Nephron (organoid): ENCODE measurements at regions not wholly inside any gene's neighbourhood (a gene's known extent, or its start where the extent isn't known, plus 50 kb on each side); places are given as distances from the start of the nearest gene placed in this dataset.

Source experiments
- H3K27ac Mint-ChIP-seq, 3 experiments: 2 replicates each; pipeline ENCODE4 v1.8.0; 2020; ENCODE audit warnings: mixed read lengths in 3 of 3, mild to moderate bottlenecking in 2 of 3, moderate library complexity in 1 of 3
- H3K27me3 Mint-ChIP-seq: 2 replicates; pipeline ENCODE4 v1.8.0; 2021; ENCODE audit warnings: low read depth, mild to moderate bottlenecking, moderate library complexity, mixed read lengths
- H3K36me3 Mint-ChIP-seq: 2 replicates; pipeline ENCODE4 v1.8.0; 2020; ENCODE audit warnings: low read depth, mixed read lengths
- H3K4me1 Mint-ChIP-seq: 2 replicates; pipeline ENCODE4 v1.8.0; 2020; ENCODE audit warnings: mixed read lengths
- H3K4me3 Mint-ChIP-seq, 3 experiments: 2 replicates each; pipeline ENCODE4 v1.8.0; 2020; ENCODE audit warnings: mild to moderate bottlenecking in 3 of 3, mixed read lengths in 3 of 3, moderate library complexity in 2 of 3
- H3K9me3 Mint-ChIP-seq: 2 replicates; pipeline ENCODE4 v1.8.0; 2020; ENCODE audit warnings: mixed read lengths
- CTCF ChIP-seq, 3 experiments: fragments of 200-600 bp; sonication (generic); IDR thresholded peaks; one replicate each; pipeline ENCODE4 v1.5.0; 2021; ENCODE audit warnings: antibody characterized with exemption in 3 of 3; ENCODE audit not compliant: unreplicated experiment in 3 of 3

DNA sequence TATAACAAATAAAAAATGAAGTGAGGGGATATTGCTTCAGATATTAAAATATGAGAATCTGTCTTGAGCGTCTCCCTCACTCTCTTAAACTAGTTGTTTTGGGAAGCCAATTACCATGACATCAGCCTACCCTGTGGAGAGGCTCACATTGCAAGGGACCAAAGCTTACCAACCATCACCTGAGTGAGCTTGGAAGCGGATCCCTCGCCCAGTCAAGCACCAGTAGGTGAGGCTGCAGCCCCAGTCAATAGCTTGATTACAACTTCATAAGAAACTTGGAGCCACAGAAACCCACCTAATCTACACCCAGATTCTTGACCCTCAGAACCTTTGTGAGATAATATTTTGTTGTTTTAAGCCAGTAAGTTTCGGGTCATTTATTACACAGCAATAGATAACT, 206.2 kb downstream of the CEMIP2 start:
- Mint-ChIP-seq H3K36me3 (no peaks in the 10 kb centered on the region), H3K9me3 (no peaks in the 10 kb centered on the region), H3K27ac (no peak overlapping the region), H3K4me1 (no peaks in the 10 kb centered on the region), H3K27me3 (peaks cover 4% of the 10 kb centered on the region), H3K4me3 (no peak overlapping the region)
- no peak for TF ChIP-seq CTCF (IDR thresholded peaks at IDR 0.05; ENCODE audit: unreplicated experiment in 3 of 3)

GRCh38 chr9:71557310-71557709, 211.0 kb downstream of the CEMIP2 start:
- H3K4me1 Mint-ChIP-seq = peaks cover 3% of the 10 kb centered on the region
- peaks cover 4% of the 10 kb centered on the region for H3K27me3 Mint-ChIP-seq
- no peaks in the 10 kb centered on the region for H3K9me3 Mint-ChIP-seq
- H3K27ac Mint-ChIP-seq = no peak overlapping the region
- TF ChIP-seq CTCF (IDR thresholded peaks at IDR 0.05; ENCODE audit: unreplicated experiment in 3 of 3) = no peak
- H3K4me3 Mint-ChIP-seq = no peak overlapping the region
- no peaks in the 10 kb centered on the region for H3K36me3 Mint-ChIP-seq

- TF ChIP-seq CTCF (IDR thresholded peaks at IDR 0.05; ENCODE audit: unreplicated experiment in 3 of 3) = no peak
- Mint-ChIP-seq H3K36me3 (no peaks in the 10 kb centered on the region), H3K4me1 (peaks cover 6% of the 10 kb centered on the region)
These were observed 215.8 kb downstream of the CEMIP2 start for GRCh38 chr9:71552480-71552879.

DNA sequence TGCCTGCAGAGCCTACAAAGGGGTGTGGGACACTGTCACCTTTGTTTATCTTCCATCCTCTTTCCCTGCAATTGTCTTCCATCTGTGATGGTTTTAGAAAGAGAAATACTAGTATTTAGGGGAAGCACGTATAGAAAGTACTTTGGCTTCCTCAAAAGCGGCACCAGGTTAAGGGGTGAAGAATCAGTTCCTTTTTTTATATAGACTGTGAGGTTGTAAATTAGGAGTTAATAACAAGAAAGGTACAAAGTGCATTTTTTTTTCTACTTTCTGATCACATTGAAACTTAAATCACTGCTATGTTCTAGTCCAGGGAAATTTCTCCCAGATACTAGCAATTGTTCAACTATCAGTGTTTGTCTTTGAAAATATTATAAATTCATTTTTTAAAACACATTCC, 219.3 kb downstream of the CEMIP2 start:
- no peak for TF ChIP-seq CTCF (IDR thresholded peaks at IDR 0.05; ENCODE audit: unreplicated experiment in 3 of 3)
- Mint-ChIP-seq H3K27ac (no peak overlapping the region), H3K9me3 (no peaks in the 10 kb centered on the region), H3K36me3 (no peaks in the 10 kb centered on the region), H3K27me3 (no peaks in the 10 kb centered on the region), H3K4me3 (no peak overlapping the region), H3K4me1 (peaks cover 6% of the 10 kb centered on the region)

More at GRCh38 chr9:71552480-71552879, 215.8 kb downstream of the CEMIP2 start:
- H3K9me3 Mint-ChIP-seq = no peaks in the 10 kb centered on the region
- H3K4me3 Mint-ChIP-seq = peak overlapping the region; percentile 1 to 41 (median 14)
- H3K27me3 Mint-ChIP-seq = no peaks in the 10 kb centered on the region
- peak overlapping the region in 2 of 3 experiments; percentile 3 to 21 for H3K27ac Mint-ChIP-seq

- Mint-ChIP-seq H3K27ac (no peak overlapping the region), H3K4me3 (no peak overlapping the region), H3K9me3 (no peaks in the 10 kb centered on the region), H3K36me3 (no peaks in the 10 kb centered on the region), H3K4me1 (no peaks in the 10 kb centered on the region), H3K27me3 (no peaks in the 10 kb centered on the region)
- TF ChIP-seq CTCF (IDR thresholded peaks at IDR 0.05; ENCODE audit: unreplicated experiment in 3 of 3) = no peak
These were observed 223.8 kb downstream of the CEMIP2 start for GRCh38 chr9:71544464-71544863.

GRCh38 chr9:71541436-71541835, 226.9 kb downstream of the CEMIP2 start:
- no peak overlapping the region for H3K27ac Mint-ChIP-seq
- H3K36me3 Mint-ChIP-seq = no peaks in the 10 kb centered on the region

More at GRCh38 chr9:71541436-71541835, 226.9 kb downstream of the CEMIP2 start:
- TF ChIP-seq CTCF (IDR thresholded peaks at IDR 0.05; ENCODE audit: unreplicated experiment in 3 of 3) = no peak
- Mint-ChIP-seq H3K4me3 (no peak overlapping the region), H3K9me3 (no peaks in the 10 kb centered on the region), H3K4me1 (no peaks in the 10 kb centered on the region), H3K27me3 (no peaks in the 10 kb centered on the region)
